GM13977 (cell line): ENCODE measurements at regions not wholly inside any gene's neighbourhood (a gene's known extent, or its start where the extent isn't known, plus 50 kb on each side); places are given as distances from the start of the nearest gene placed in this dataset.

Source experiments
- DNase-seq: peaks from one replicate; pipeline ENCODE4 v3.0.0; 2012; ENCODE audit warnings: low spot score
- in situ Hi-C: fragments of 300-500 bp; cut with MboI; formaldehyde crosslinking; loops from one replicate; pipeline ENCODE4 v1.12.0; 2022; ENCODE audit warnings: low sequenced_read_pairs, low pct_unique_long_range_greater_than_20kb, mixed read lengths, inconsistent platforms; ENCODE audit not compliant: unreplicated experiment
- TF ChIP-seq, protein P1 (sequence below): IDR thresholded peaks from 2 replicates; pipeline ENCODE4 v1.5.1; 2012; ENCODE audit warnings: mild to moderate bottlenecking, control low read depth; ENCODE audit not compliant: insufficient read depth; ENCODE audit errors: extremely low read depth, missing control alignments

DNA sequence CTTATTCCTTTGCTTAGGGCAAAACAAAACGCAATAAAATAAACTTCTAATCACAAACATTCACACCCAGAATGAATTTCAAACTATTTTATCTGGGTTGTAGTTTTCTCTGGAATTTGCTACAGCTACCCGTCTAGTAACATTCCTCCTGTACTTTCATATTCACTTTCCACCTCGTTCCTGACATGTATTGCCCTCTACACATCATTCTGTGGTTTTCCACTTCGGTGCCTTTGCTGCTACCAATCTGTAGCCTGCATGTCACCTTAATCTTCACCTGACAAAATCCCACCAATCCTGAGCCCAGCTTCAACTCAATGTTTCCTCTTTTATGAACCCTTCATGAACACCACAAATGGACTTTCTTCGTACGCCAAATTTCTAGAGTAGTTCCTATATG is 694.1 kb upstream of the C9orf72 start:
- DNase-seq, result no peak
- in situ Hi-C loops, result no loop called here
- TF ChIP-seq, protein P1, sequence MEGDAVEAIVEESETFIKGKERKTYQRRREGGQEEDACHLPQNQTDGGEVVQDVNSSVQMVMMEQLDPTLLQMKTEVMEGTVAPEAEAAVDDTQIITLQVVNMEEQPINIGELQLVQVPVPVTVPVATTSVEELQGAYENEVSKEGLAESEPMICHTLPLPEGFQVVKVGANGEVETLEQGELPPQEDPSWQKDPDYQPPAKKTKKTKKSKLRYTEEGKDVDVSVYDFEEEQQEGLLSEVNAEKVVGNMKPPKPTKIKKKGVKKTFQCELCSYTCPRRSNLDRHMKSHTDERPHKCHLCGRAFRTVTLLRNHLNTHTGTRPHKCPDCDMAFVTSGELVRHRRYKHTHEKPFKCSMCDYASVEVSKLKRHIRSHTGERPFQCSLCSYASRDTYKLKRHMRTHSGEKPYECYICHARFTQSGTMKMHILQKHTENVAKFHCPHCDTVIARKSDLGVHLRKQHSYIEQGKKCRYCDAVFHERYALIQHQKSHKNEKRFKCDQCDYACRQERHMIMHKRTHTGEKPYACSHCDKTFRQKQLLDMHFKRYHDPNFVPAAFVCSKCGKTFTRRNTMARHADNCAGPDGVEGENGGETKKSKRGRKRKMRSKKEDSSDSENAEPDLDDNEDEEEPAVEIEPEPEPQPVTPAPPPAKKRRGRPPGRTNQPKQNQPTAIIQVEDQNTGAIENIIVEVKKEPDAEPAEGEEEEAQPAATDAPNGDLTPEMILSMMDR, result no peak

DNA sequence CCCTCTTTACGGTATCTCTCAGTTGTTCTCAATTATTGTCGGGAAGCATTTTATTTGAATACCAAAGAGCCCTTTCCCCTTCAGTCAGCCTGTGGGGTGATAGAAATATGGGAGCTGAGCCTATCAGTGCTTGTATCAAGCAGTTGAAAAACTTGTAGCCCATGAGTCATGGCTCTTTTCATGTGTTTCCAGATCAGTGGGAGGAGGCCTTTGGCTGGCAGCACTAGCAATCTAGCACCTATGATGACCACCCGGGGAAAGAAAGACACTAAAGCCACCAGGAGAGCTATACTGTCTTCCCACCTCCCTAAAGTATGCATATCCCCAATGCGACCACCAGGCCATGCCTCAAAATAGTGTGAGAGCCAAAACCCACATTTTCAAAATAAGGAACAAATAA is 696.9 kb upstream of the C9orf72 start:
- TF ChIP-seq, protein P1, result no peak
- no peak for DNase-seq
- in situ Hi-C loops, result no loop called here

DNA sequence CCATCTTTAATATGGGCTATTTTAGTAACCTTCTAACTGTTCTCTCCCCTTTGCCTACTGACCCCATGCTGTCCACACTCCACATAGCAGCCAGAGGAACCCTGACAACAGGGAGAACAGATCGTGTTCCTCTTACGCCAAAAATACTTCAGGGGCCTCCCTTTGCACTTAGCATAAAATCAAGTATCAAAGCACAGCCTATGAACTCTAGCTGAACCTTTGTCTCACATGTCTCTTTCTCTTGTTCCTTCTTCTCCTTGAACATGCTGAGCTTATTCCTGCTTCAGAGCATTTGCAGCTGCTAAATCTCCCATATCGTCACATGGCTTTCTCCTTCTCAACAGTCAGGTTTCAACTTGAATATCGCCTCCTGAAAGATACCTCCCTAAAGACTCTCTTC is 698.8 kb upstream of the C9orf72 start:
- in situ Hi-C loops, result no loop called here
- TF ChIP-seq, protein P1, result no peak

DNA sequence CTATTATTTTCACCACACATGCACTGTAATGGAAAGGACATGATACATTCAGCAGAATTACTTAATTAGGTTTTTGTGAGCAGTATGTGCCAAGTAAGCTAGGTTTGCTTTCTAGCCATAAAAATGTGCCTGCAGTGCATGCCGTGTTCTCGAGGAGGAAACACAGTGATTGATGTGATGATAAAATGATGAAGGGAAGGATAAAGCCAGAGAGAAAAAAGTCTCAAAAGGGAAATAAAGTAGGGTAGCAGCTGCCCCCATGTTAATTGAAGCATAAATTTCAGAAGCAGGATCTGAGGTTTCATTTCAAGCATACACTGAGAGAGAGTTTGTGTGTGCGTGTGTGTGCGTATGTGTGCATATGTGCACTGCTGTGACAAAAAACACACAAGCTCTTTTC is 714.2 kb upstream of the C9orf72 start:
- in situ Hi-C loops, result no loop called here
- DNase-seq, result no peak
- TF ChIP-seq, protein P1, result no peak

More for the DNA sequence above, 698.8 kb upstream of the C9orf72 start:
- DNase-seq, result no peak

DNA sequence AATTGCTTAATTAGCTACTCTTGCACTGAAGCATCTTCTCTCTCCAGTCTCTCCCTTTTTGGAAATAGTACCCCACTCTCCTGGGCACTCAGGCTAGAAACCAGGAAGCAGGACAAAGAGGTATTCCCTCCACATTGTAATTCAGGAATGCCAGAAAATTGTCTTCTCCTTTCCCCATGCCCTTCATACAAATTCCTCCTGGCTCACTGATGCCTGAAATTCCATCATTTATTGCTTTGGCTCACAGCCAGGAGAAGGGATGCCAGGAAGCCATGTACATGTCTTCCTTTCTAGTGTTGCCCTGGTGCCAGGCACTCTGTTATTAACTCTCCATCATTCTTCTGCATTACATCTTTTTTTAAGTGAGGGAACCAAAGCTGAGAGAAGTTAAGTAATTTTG is 716.5 kb upstream of the C9orf72 start:
- TF ChIP-seq, protein P1, result no peak
- DNase-seq, result no peak
- in situ Hi-C loops, result no loop called here

DNA sequence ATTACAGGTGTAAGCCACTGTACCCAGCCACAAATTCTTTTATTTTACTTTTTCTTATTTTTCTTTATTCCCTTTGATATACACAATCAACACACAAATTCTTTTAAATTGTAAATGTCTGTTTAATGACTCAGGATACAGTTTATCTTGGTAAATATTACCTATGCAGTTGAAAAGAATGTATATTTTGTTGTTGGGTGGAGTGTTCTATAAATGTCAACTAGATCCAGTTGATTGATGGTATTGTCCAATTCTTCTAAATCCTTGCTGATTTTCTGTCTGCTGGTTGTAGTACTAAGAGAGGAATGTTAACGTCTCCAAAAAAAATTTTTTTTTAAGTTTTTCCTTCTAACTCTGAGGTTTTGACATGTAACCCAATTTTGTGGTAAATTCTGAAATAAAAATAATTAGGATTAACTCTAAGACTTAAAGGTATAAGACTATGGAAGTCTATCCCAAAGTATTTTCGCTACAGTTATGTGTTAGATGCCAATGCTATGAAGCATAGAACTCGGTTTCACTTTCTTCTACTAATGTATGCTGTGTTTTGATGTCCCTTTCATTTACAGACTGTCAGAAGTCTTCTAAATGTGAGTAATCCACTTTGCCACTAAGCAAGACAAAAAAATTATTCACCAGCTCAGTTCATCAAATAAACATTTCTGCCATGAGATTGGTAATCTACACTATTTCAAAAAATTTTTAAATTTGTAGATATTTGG is 720.2 kb upstream of the C9orf72 start:
- in situ Hi-C loops, result no loop called here
- DNase-seq, result no peak
- TF ChIP-seq, protein P1, result no peak
